IMR-90 (cell line): ENCODE measurements at regions not wholly inside any gene's neighbourhood (a gene's known extent, or its start where the extent isn't known, plus 50 kb on each side); places are given as distances from the start of the nearest gene placed in this dataset.

ENCODE experiments used
- ATAC-seq: fragments of 200-7000 bp; cut with Tn5 transposase; 2 replicates; pipeline ENCODE4 v1.9.1; 2020; ENCODE audit warnings: low read depth, mild to moderate bottlenecking, moderate library complexity
- BruUV-seq: library from RNA; stranded (reverse); fragments of 400-500 nt; replicated peaks from 2 replicates; lab custom pipeline; 2021; lab: Mats Ljungman, UMichigan
- CTCF ChIA-PET: fragments of 300-600 bp; formaldehyde crosslinking; extraction: SDS; loops from one replicate; lab custom pipeline; 2021; ENCODE audit warnings: antibody characterized with exemption; lab: Yijun Ruan, JAX
- POLR2A ChIA-PET: fragments of 300-600 bp; sonication (Branson Sonifier 250); formaldehyde crosslinking; loops from one replicate; lab custom pipeline; 2022; ENCODE audit warnings: antibody characterized with exemption; ENCODE audit not compliant: unreplicated experiment; lab: Charles Lee
- DNase-seq: peaks from one replicate; pipeline ENCODE4 v3.0.0; 2013
- H2AFZ ChIP-seq: replicated peaks from 2 replicates; pipeline ENCODE3; 2013; ENCODE audit warnings: low read length, mild to moderate bottlenecking; ENCODE audit not compliant: poor library complexity
- H2AK5ac ChIP-seq: 2 replicates; pipeline ENCODE4 v1.6.1; 2013; ENCODE audit warnings: low read depth, low read length, inconsistent platforms
- H2AK9ac ChIP-seq: replicated peaks from 2 replicates; pipeline ENCODE3; 2013; ENCODE audit warnings: mild to moderate bottlenecking, low read depth, low read length, moderate library complexity; ENCODE audit not compliant: poor library complexity
- H2BK120ac ChIP-seq: 2 replicates; pipeline ENCODE4 v1.6.1; 2013; ENCODE audit warnings: low read depth, low read length, inconsistent platforms
- H2BK15ac ChIP-seq: 3 replicates; pipeline ENCODE4 v1.6.1; 2013; ENCODE audit warnings: low read depth, low read length, inconsistent platforms
- H2BK20ac ChIP-seq: 2 replicates; pipeline ENCODE4 v1.6.1; 2013; ENCODE audit warnings: low read depth, mild to moderate bottlenecking, inconsistent platforms, low read length, moderate library complexity
- H2BK5ac ChIP-seq: 2 replicates; pipeline ENCODE4 v1.6.1; 2013; ENCODE audit warnings: mild to moderate bottlenecking, low read depth, low read length, inconsistent platforms; ENCODE audit not compliant: poor library complexity, severe bottlenecking
- H3K14ac ChIP-seq: replicated peaks from 2 replicates; pipeline ENCODE4 v1.6.1; 2013; ENCODE audit warnings: low read depth, low read length, inconsistent platforms
- H3K18ac ChIP-seq: 2 replicates; pipeline ENCODE4 v1.6.1; 2013; ENCODE audit warnings: low read depth, low read length, control low read depth
- H3K23ac ChIP-seq: 2 replicates; pipeline ENCODE4 v1.6.1; 2013; ENCODE audit warnings: low read depth, low read length, inconsistent platforms
- H3K27ac ChIP-seq: 2 replicates; pipeline ENCODE4 v1.5.1; 2013; ENCODE audit warnings: mild to moderate bottlenecking, control low read depth, low read length; ENCODE audit not compliant: insufficient read depth
- H3K27me3 ChIP-seq: 2 replicates; pipeline ENCODE4 v1.6.1; 2013; ENCODE audit warnings: low read length; ENCODE audit not compliant: control insufficient read depth, insufficient read depth
- H3K36me3 ChIP-seq: 2 replicates; pipeline ENCODE4 v1.6.1; 2013; ENCODE audit warnings: low read length, mixed read lengths; ENCODE audit not compliant: control insufficient read depth, insufficient read depth
- H3K4ac ChIP-seq: 2 replicates; pipeline ENCODE4 v1.6.1; 2013; ENCODE audit warnings: low read depth, low read length, inconsistent platforms
- H3K4me1 ChIP-seq: 2 replicates; pipeline ENCODE4 v1.6.1; 2013; ENCODE audit warnings: low read length, mixed read lengths; ENCODE audit not compliant: control insufficient read depth, insufficient read depth
- H3K4me2 ChIP-seq: 2 replicates; pipeline ENCODE4 v1.6.1; 2013; ENCODE audit warnings: low read depth, mild to moderate bottlenecking, control low read depth, low read length, moderate library complexity
- H3K4me3 ChIP-seq: 2 replicates; pipeline ENCODE4 v1.5.1; 2013; ENCODE audit warnings: low read depth, mild to moderate bottlenecking, control low read depth, low read length, moderate library complexity; ENCODE audit not compliant: insufficient read depth
- H3K56ac ChIP-seq: 2 replicates; pipeline ENCODE4 v1.6.1; 2013; ENCODE audit warnings: low read length, inconsistent platforms; ENCODE audit not compliant: insufficient read depth; ENCODE audit errors: extremely low read depth
- H3K79me1 ChIP-seq, 2 experiments: 2 replicates each; pipeline ENCODE4 v1.6.1; 2013; ENCODE audit warnings: low read length in 2 of 2, inconsistent platforms in 1 of 2, low read depth in 1 of 2
- H3K9ac ChIP-seq: 2 replicates; pipeline ENCODE4 v1.6.1; 2013; ENCODE audit warnings: low read depth, low read length, control low read depth
- H3K9me1 ChIP-seq: 2 replicates; pipeline ENCODE4 v1.6.1; 2013; ENCODE audit warnings: low read length, inconsistent platforms; ENCODE audit not compliant: insufficient read depth
- H3K9me3 ChIP-seq: 2 replicates; pipeline ENCODE4 v1.6.1; 2013; ENCODE audit warnings: low read length; ENCODE audit not compliant: control insufficient read depth, insufficient read depth
- H4K20me1 ChIP-seq: 2 replicates; pipeline ENCODE4 v1.6.1; 2013; ENCODE audit warnings: low read length, inconsistent platforms; ENCODE audit not compliant: insufficient read depth
- H4K5ac ChIP-seq: 2 replicates; pipeline ENCODE4 v1.6.1; 2013; ENCODE audit warnings: mild to moderate bottlenecking, low read depth, low read length, control low read depth
- H4K8ac ChIP-seq, 2 experiments: 2 replicates each; pipeline ENCODE4 v1.6.1; 2013; ENCODE audit warnings: low read depth in 2 of 2, low read length in 2 of 2, control low read depth in 1 of 2, inconsistent platforms in 1 of 2
- H4K91ac ChIP-seq: 2 replicates; pipeline ENCODE4 v1.6.1; 2013; ENCODE audit warnings: low read depth, low read length, inconsistent platforms; ENCODE audit not compliant: insufficient read depth
- BHLHE40 ChIP-seq: fragments of 150-350 bp; IDR thresholded peaks from 2 replicates; pipeline ENCODE4 v1.6.1; 2016; ENCODE audit warnings: mild to moderate bottlenecking, low read depth, low read length
- CEBPB ChIP-seq: IDR thresholded peaks from 2 replicates; pipeline ENCODE4 v1.6.1; 2012; ENCODE audit warnings: low read depth, low read length, improper control_type of control experiment
- CHD1 ChIP-seq: IDR thresholded peaks from 2 replicates; pipeline ENCODE4 v1.6.1; 2012; ENCODE audit warnings: low read depth, low read length, improper control_type of control experiment
- FOS ChIP-seq: fragments of 150-350 bp; IDR thresholded peaks from 2 replicates; pipeline ENCODE4 v1.6.1; 2016; ENCODE audit warnings: low read depth, low read length
- MAFK ChIP-seq: IDR thresholded peaks from 2 replicates; pipeline ENCODE4 v1.6.1; 2012; ENCODE audit warnings: low read depth, low read length, improper control_type of control experiment
- MAZ ChIP-seq: IDR thresholded peaks from 2 replicates; pipeline ENCODE4 v1.6.1; 2012; ENCODE audit warnings: low read depth, mild to moderate bottlenecking, low read length, improper control_type of control experiment, moderate library complexity, borderline replicate concordance
- MXI1 ChIP-seq: IDR thresholded peaks from 2 replicates; pipeline ENCODE4 v1.6.1; 2012; ENCODE audit warnings: low read depth, mild to moderate bottlenecking, low read length, moderate library complexity, borderline replicate concordance
- NFE2L2 ChIP-seq: fragments of 150-350 bp; IDR thresholded peaks from 2 replicates; pipeline ENCODE4 v1.6.1; 2016; ENCODE audit warnings: low read depth, mild to moderate bottlenecking, low read length
- POLR2A ChIP-seq: IDR thresholded peaks from 2 replicates; pipeline ENCODE4 v1.6.1; 2012; ENCODE audit warnings: mild to moderate bottlenecking, low read depth, low read length
- RAD21 ChIP-seq: IDR thresholded peaks from 2 replicates; pipeline ENCODE4 v1.6.1; 2012; ENCODE audit warnings: low read length, improper control_type of control experiment
- RCOR1 ChIP-seq: IDR thresholded peaks from 2 replicates; pipeline ENCODE4 v1.6.1; 2012; ENCODE audit warnings: mild to moderate bottlenecking, low read length, improper control_type of control experiment; ENCODE audit not compliant: insufficient replicate concordance
- RFX5 ChIP-seq: IDR thresholded peaks from 2 replicates; pipeline ENCODE4 v1.8.0; 2012; ENCODE audit warnings: low read depth, mild to moderate bottlenecking, low read length, moderate library complexity
- SMC3 ChIP-seq: fragments of 150-350 bp; IDR thresholded peaks from 2 replicates; pipeline ENCODE4 v1.6.1; 2016; ENCODE audit warnings: low read depth, mild to moderate bottlenecking, antibody characterized with exemption, low read length, moderate library complexity
- WGBS, 2 experiments: methylation state at CpG; one replicate each; pipeline versions ENCODE4 v1.1.5 to v1.1.7; 2013; ENCODE audit warnings: missing lambda C conversion rate in 2 of 2; ENCODE audit not compliant: insufficient read length in 1 of 2; ENCODE audit errors: extremely low coverage in 2 of 2; 5-methylcytosine and 5-hydroxymethylcytosine counted together
- dilution Hi-C: fragments of 300-500 bp; cut with HindIII; formaldehyde crosslinking; loops from one replicate; pipeline ENCODE4 v1.14.3; 2018; ENCODE audit warnings: low sequenced_read_pairs; ENCODE audit not compliant: unreplicated experiment
- in situ Hi-C: fragments of 300-500 bp; cut with MboI; formaldehyde crosslinking; loops from 3 replicates; pipeline ENCODE4 v1.14.3; 2019; ENCODE audit warnings: low sequenced_read_pairs, inconsistent platforms, mixed read lengths
- intact Hi-C: fragments of 100-400 bp; cut with micrococcal nuclease; formaldehyde crosslinking; loops from 2 replicates; pipeline ENCODE4 v1.10.0; 2022
- TF ChIP-seq, protein P1 (sequence below): conservative IDR thresholded peaks from 2 replicates; pipeline ENCODE4 v1.5.1; 2012; ENCODE audit warnings: mild to moderate bottlenecking, low read depth, low read length, improper control_type of control experiment
- TF ChIP-seq, protein P2 (sequence below): fragments of 150-350 bp; IDR thresholded peaks from 2 replicates; pipeline ENCODE4 v1.6.1; 2016; ENCODE audit warnings: low read depth, mild to moderate bottlenecking, low read length, moderate library complexity, borderline replicate concordance
- TF ChIP-seq, protein P3 (sequence below): fragments of 150-350 bp; IDR thresholded peaks from 2 replicates; pipeline ENCODE4 v1.6.1; 2017; ENCODE audit warnings: mild to moderate bottlenecking, antibody characterized with exemption, low read length, low read depth

DNA sequence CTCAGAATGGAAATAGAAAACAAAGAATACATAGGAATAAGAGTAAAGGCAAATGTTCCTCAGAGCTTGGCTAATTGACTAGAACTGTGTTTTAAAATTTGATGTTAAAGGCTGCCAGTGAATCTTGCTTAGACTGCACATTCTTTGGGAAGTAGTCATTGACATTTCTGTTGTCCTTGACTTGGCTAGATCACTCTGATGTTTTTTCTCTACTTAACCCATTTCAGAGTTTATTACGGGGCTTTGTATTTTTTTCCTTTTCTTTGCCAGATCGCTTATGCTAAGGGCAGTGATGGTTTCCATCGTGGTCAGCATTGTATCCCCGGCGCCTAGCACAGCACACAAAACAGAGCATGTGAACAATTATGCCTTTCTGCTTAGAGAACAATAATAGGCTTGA lies 1126.7 kb upstream of the CDH9 start:
- Histone ChIP-seq H3K36me3 (no peaks in the 10 kb centered on the region), H4K5ac (no peak overlapping the region), H2AK9ac (no peak overlapping the region), H3K79me1 (no peaks in the 10 kb centered on the region), H3K27ac (no peak overlapping the region), H2AK5ac (no peak overlapping the region), H3K14ac (no peak overlapping the region), H2BK5ac (no peak overlapping the region), H2BK120ac (no peak overlapping the region), H3K9ac (no peak overlapping the region), H3K23ac (no peak overlapping the region), H3K4ac (no peak overlapping the region), H3K56ac (no peak overlapping the region), H3K9me3 (0 out of 2 replicates have a peak, but pooled peaks cover 2% of the 10 kb centered on the region), H4K91ac (no peak overlapping the region), H4K8ac (no peak overlapping the region), H3K9me1 (no peaks in the 10 kb centered on the region), H3K4me2 (no peak overlapping the region), H4K20me1 (no peaks in the 10 kb centered on the region), H3K4me1 (no peaks in the 10 kb centered on the region), H2AFZ (no peak overlapping the region), H2BK15ac (no peak overlapping the region), H3K27me3 (no peaks in the 10 kb centered on the region), H3K18ac (no peak overlapping the region), H2BK20ac (no peak overlapping the region), H3K4me3 (no peak overlapping the region)
- no TSS peak for BruUV-seq
- in situ Hi-C loops (no loop called here), dilution Hi-C loops (no loop called here), intact Hi-C loops (no loop called here)
- ChIA-PET CTCF (no interaction called here), POLR2A (no interaction called here)
- no CpG with 5 or more reads among the region's 5 CpGs for WGBS, 2 experiments
- TF ChIP-seq RFX5 (no peak), NFE2L2 (no peak), CHD1 (no peak), MAFK (no peak), FOS (no peak), MXI1 (no peak), RAD21 (no peak), SMC3 (no peak), BHLHE40 (no peak), POLR2A (no peak), MAZ (no peak), RCOR1 (no peak), CEBPB (no peak)
- TF ChIP-seq, protein P1, sequence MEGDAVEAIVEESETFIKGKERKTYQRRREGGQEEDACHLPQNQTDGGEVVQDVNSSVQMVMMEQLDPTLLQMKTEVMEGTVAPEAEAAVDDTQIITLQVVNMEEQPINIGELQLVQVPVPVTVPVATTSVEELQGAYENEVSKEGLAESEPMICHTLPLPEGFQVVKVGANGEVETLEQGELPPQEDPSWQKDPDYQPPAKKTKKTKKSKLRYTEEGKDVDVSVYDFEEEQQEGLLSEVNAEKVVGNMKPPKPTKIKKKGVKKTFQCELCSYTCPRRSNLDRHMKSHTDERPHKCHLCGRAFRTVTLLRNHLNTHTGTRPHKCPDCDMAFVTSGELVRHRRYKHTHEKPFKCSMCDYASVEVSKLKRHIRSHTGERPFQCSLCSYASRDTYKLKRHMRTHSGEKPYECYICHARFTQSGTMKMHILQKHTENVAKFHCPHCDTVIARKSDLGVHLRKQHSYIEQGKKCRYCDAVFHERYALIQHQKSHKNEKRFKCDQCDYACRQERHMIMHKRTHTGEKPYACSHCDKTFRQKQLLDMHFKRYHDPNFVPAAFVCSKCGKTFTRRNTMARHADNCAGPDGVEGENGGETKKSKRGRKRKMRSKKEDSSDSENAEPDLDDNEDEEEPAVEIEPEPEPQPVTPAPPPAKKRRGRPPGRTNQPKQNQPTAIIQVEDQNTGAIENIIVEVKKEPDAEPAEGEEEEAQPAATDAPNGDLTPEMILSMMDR = no peak
- TF ChIP-seq, protein P2, sequence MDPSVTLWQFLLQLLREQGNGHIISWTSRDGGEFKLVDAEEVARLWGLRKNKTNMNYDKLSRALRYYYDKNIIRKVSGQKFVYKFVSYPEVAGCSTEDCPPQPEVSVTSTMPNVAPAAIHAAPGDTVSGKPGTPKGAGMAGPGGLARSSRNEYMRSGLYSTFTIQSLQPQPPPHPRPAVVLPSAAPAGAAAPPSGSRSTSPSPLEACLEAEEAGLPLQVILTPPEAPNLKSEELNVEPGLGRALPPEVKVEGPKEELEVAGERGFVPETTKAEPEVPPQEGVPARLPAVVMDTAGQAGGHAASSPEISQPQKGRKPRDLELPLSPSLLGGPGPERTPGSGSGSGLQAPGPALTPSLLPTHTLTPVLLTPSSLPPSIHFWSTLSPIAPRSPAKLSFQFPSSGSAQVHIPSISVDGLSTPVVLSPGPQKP = no peak
- TF ChIP-seq, protein P3, sequence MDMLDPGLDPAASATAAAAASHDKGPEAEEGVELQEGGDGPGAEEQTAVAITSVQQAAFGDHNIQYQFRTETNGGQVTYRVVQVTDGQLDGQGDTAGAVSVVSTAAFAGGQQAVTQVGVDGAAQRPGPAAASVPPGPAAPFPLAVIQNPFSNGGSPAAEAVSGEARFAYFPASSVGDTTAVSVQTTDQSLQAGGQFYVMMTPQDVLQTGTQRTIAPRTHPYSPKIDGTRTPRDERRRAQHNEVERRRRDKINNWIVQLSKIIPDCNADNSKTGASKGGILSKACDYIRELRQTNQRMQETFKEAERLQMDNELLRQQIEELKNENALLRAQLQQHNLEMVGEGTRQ = no peak
- no peak for ATAC-seq
- no peak for DNase-seq
